ENCODE measurements at regions not wholly inside any gene's neighbourhood (a gene's known extent, or its start where the extent isn't known, plus 50 kb on each side); places are given as distances from the start of the nearest gene placed in this dataset.

- Mint-ChIP-seq H3K36me3 (ENCODE audit: low read depth) (no peaks in the 10 kb centered on the region), H3K27me3 (peaks cover 15% of the 10 kb centered on the region), H3K4me3 (no peak overlapping the region), H3K9me3 (no peaks in the 10 kb centered on the region), H3K4me1 (ENCODE audit: low read depth) (no peaks in the 10 kb centered on the region), H3K27ac (no peak overlapping the region)
- ATAC-seq (ENCODE audit: poor library complexity) (no peak), DNase-seq (no peak)
- Histone ChIP-seq H3K27me3 (ENCODE audit: control insufficient read depth in 1 of 2, insufficient read depth in 2 of 2, low read length in 2 of 2) (no peaks in the 10 kb centered on the region), H3K4me1 (ENCODE audit: insufficient read depth, low read length) (no peaks in the 10 kb centered on the region), H3K36me3 (ENCODE audit: insufficient read depth, low read length) (no peaks in the 10 kb centered on the region), H3K27ac (ENCODE audit: low read depth in 1 of 2, low read length in 2 of 2) (no peak overlapping the region), H3K4me3 (ENCODE audit: low read length) (no peak overlapping the region), H3K9me3 (ENCODE audit: control insufficient read depth in 1 of 2, insufficient read depth in 1 of 2, low read length in 2 of 2) (peaks cover 5 to 6% of the 10 kb centered on the region in 2 experiments)
- intact Hi-C loops (cut with DNase I, micrococcal nuclease): no loop called here
- ChIA-PET POLR2A (no interaction called here), CTCF (interaction anchor here (0.6 kb wide), 1 partner anchor 94 kb away, joined by 4 read pairs; no protein-coding TSS in a partner anchor)
- TF ChIP-seq CTCF (IDR thresholded peaks at IDR 0.05): no peak
Measured at GRCh38 chr20:10129749-10130148, 88.9 kb upstream of the SNAP25 start.

- peaks cover 0 to 3% of the 10 kb centered on the region in 2 experiments for H3K9me3 ChIP-seq (ENCODE audit: control insufficient read depth in 1 of 2, insufficient read depth in 1 of 2, low read length in 2 of 2)
- DNase-seq (no peak), ATAC-seq (ENCODE audit: poor library complexity) (no peak)
- no peaks in the 10 kb centered on the region for H3K4me1 Mint-ChIP-seq (ENCODE audit: low read depth)
- POLR2A ChIA-PET: no interaction called here
- H3K27me3 Mint-ChIP-seq: peaks cover 15% of the 10 kb centered on the region
- H3K9me3 Mint-ChIP-seq: no peaks in the 10 kb centered on the region
- H3K36me3 ChIP-seq (ENCODE audit: insufficient read depth, low read length): no peaks in the 10 kb centered on the region
- no peak overlapping the region for H3K27ac Mint-ChIP-seq
- intact Hi-C loops (cut with DNase I, micrococcal nuclease): no loop called here
- H3K36me3 Mint-ChIP-seq (ENCODE audit: low read depth): no peaks in the 10 kb centered on the region
- no peak overlapping the region for H3K27ac ChIP-seq (ENCODE audit: low read depth in 1 of 2, low read length in 2 of 2)
- CTCF ChIA-PET: no interaction called here
- no peaks in the 10 kb centered on the region for H3K4me1 ChIP-seq (ENCODE audit: insufficient read depth, low read length)
- H3K4me3 Mint-ChIP-seq: no peak overlapping the region
- no peak overlapping the region for H3K4me3 ChIP-seq (ENCODE audit: low read length)
- no peaks in the 10 kb centered on the region for H3K27me3 ChIP-seq (ENCODE audit: control insufficient read depth in 1 of 2, insufficient read depth in 2 of 2, low read length in 2 of 2)
- TF ChIP-seq CTCF (IDR thresholded peaks at IDR 0.05): no peak
Measured at GRCh38 chr20:10131732-10132345, 86.8 kb upstream of the SNAP25 start.

- ATAC-seq (ENCODE audit: poor library complexity) (no peak), DNase-seq (no peak)
- Mint-ChIP-seq H3K9me3 (no peaks in the 10 kb centered on the region), H3K4me3 (no peak overlapping the region), H3K36me3 (ENCODE audit: low read depth) (no peaks in the 10 kb centered on the region), H3K27ac (no peak overlapping the region), H3K4me1 (ENCODE audit: low read depth) (no peaks in the 10 kb centered on the region), H3K27me3 (peaks cover 15% of the 10 kb centered on the region)
- ChIA-PET POLR2A (no interaction called here), CTCF (no interaction called here)
- Histone ChIP-seq H3K27me3 (ENCODE audit: control insufficient read depth in 1 of 2, insufficient read depth in 2 of 2, low read length in 2 of 2) (no peaks in the 10 kb centered on the region), H3K4me1 (ENCODE audit: insufficient read depth, low read length) (no peaks in the 10 kb centered on the region), H3K9me3 (ENCODE audit: control insufficient read depth in 1 of 2, insufficient read depth in 1 of 2, low read length in 2 of 2) (peaks cover 0 to under 1% of the 10 kb centered on the region in 2 experiments), H3K36me3 (ENCODE audit: insufficient read depth, low read length) (no peaks in the 10 kb centered on the region), H3K27ac (ENCODE audit: low read depth in 1 of 2, low read length in 2 of 2) (no peak overlapping the region), H3K4me3 (ENCODE audit: low read length) (no peak overlapping the region)
- intact Hi-C loops (cut with DNase I, micrococcal nuclease): no loop called here
- TF ChIP-seq CTCF (IDR thresholded peaks at IDR 0.05): no peak
Measured at GRCh38 chr20:10132387-10132786, 86.2 kb upstream of the SNAP25 start.
